VCaP (cell line): ENCODE measurements at regions not wholly inside any gene's neighbourhood (a gene's known extent, or its start where the extent isn't known, plus 50 kb on each side); places are given as distances from the start of the nearest gene placed in this dataset.

Experiments used
- H3K27ac ChIP-seq: fragments of 450-650 bp; 2 replicates; pipeline ENCODE4 v1.5.1; 2017
- TF ChIP-seq, protein P1 (sequence below): fragments of 450-650 bp; conservative IDR thresholded peaks from 2 replicates; pipeline ENCODE4 v1.5.1; 2017; ENCODE audit warnings: mild to moderate bottlenecking, moderate library complexity

GRCh38 chr16:63539276-63539675 is 1503.0 kb upstream of the CDH8 start:
- TF ChIP-seq, protein P1, sequence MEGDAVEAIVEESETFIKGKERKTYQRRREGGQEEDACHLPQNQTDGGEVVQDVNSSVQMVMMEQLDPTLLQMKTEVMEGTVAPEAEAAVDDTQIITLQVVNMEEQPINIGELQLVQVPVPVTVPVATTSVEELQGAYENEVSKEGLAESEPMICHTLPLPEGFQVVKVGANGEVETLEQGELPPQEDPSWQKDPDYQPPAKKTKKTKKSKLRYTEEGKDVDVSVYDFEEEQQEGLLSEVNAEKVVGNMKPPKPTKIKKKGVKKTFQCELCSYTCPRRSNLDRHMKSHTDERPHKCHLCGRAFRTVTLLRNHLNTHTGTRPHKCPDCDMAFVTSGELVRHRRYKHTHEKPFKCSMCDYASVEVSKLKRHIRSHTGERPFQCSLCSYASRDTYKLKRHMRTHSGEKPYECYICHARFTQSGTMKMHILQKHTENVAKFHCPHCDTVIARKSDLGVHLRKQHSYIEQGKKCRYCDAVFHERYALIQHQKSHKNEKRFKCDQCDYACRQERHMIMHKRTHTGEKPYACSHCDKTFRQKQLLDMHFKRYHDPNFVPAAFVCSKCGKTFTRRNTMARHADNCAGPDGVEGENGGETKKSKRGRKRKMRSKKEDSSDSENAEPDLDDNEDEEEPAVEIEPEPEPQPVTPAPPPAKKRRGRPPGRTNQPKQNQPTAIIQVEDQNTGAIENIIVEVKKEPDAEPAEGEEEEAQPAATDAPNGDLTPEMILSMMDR: no peak
- H3K27ac ChIP-seq: no peak overlapping the region

DNA sequence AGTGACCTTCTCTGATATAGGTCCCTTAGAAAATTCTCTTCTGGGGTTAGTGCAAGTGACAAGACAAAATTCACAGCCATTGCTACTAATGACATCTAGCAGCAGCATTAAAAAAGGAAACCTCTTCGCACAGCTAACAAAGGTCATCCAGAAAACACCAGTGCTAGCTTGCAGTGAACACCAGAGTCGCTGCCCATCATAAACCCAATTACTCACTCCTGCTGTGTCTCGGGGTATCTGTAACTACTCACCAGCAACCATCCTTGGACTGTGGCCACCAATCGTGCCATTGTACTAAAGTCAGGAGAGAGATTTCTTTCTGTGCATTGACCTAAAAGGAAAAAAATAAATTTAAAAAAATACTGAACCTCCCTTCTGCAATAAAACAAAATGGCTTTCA is 1494.7 kb upstream of the CDH8 start:
- TF ChIP-seq, protein P1: no peak
- no peak overlapping the region for H3K27ac ChIP-seq

DNA sequence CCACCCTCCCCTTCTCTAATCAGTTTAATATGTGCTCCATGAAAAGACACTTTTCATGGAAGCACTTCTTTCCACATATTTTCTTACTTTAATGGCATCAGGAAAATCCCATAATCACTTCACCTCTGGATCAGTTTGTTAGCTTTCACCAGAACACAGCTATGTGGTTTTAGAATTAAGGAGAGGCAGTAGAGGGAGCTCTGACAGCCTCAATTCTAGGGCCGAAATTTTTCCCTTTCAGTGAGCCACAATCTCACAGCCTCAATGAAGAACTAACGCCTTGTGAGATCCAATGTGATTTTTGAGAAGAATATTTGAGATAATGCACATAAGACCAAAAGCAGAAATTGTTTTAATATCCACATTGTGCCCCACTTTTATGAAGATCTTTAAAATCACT is 1494.0 kb upstream of the CDH8 start:
- no peak overlapping the region for H3K27ac ChIP-seq
- TF ChIP-seq, protein P1: no peak

- TF ChIP-seq, protein P1: no peak
- no peak overlapping the region for H3K27ac ChIP-seq
Observed at GRCh38 chr16:63527404-63527803, 1491.2 kb upstream of the CDH8 start.

DNA sequence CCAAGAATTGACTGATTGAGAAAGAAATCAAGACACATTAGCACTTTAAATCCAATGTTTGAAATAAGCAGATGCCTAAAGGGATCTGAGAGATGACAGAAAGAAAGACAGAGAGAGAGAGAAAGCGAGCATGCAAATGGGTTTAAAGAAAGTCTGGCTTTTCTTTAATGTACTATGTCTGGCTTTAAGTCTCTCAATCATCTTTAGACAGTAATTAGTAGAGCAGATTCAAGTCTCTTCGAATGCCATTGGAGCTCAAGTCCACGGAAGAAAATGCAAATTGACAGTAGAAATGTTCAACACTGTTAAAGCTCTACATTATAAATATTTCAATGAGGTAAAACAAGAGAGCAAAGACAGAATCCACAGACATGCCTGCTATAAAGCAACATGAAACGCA is 1480.2 kb upstream of the CDH8 start:
- TF ChIP-seq, protein P1: no peak
- H3K27ac ChIP-seq: no peak overlapping the region

DNA sequence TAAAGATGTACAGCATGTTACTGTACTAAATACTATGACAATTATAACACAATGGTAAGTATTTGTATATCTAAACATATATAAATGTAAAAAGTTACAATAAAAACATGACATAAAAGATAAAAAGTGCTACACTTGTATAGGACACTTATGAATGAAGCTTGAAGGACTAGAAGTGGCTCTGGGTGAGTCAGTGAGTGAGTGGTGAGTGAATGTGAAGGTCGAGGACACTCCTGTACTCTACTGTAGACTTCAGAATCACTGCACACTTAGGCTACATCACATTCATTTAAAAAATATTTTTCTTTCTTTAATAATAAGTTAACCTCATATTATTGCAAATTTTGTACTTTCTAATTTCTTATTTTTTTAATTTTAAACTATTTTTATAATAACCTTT is 1476.7 kb upstream of the CDH8 start:
- no peak overlapping the region for H3K27ac ChIP-seq
- TF ChIP-seq, protein P1: no peak

DNA sequence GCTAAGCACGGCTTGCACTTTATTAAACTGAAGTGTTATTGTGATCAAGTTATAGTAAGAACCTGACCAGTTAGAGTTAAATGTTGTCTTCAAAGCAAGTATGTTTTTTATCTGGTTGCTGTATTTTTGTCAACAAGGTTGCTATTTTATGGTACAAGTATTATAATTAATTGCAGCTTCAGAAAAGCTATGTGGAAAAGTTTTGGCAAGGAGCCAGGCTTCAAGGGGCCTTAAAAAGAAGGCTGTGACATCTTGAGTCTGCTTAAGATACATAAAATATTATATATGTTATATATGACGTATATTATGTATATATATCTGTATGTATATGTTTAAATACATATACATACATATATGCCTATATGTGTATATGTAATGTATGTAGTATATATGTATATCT is 1461.2 kb upstream of the CDH8 start:
- H3K27ac ChIP-seq: no peak overlapping the region
- TF ChIP-seq, protein P1: no peak

GRCh38 chr16:63496282-63496681 is 1460.0 kb upstream of the CDH8 start:
- TF ChIP-seq, protein P1: no peak
- no peak overlapping the region for H3K27ac ChIP-seq
